DND-41 (cell line): ENCODE measurements at regions not wholly inside any gene's neighbourhood (a gene's known extent, or its start where the extent isn't known, plus 50 kb on each side); places are given as distances from the start of the nearest gene placed in this dataset.

Source experiments
- CTCF ChIP-seq: IDR thresholded peaks from 2 replicates; pipeline ENCODE4 v1.5.1; 2012; ENCODE audit warnings: borderline replicate concordance, low read length, moderate library complexity, mild to moderate bottlenecking; ENCODE audit not compliant: poor library complexity, severe bottlenecking; ENCODE audit errors: extremely low read depth
- EZH2 ChIP-seq: IDR thresholded peaks from 3 replicates; pipeline ENCODE4 v1.6.1; 2012; ENCODE audit warnings: borderline replicate concordance, low read depth, mild to moderate bottlenecking, moderate library complexity, low read length, inconsistent platforms; ENCODE audit not compliant: severe bottlenecking

- TF ChIP-seq CTCF: no peak
- no peak for TF ChIP-seq EZH2
These were observed 59.0 kb upstream of the RUNX3 start for GRCh38 chr1:24989082-24989481.
